ENCODE measurements at regions not wholly inside any gene's neighbourhood (a gene's known extent, or its start where the extent isn't known, plus 50 kb on each side); places are given as distances from the start of the nearest gene placed in this dataset.

- TF ChIP-seq EZH2phosphoT487 (IDR thresholded peaks at IDR 0.05; ENCODE audit: low read length) (no peak), CTCF (IDR thresholded peaks at IDR 0.05; ENCODE audit: low read length) (no peak), EZH2 (optimal IDR thresholded peaks at IDR 0.05; ENCODE audit: low read depth, low read length) (no peak)
Measured at GRCh38 chr6:91994787-91995186, 1407.9 kb upstream of the MAP3K7 start.

Measured in MM.1S (cell line).